Breast epithelium (tissue), 3 donors: ENCODE measurements at regions not wholly inside any gene's neighbourhood (a gene's known extent, or its start where the extent isn't known, plus 50 kb on each side); places are given as distances from the start of the nearest gene placed in this dataset.

Source experiments
- CTCF ChIP-seq, 3 donors: fragments of 450-650 bp; IDR thresholded peaks; one replicate each; pipeline ENCODE4 v1.5.1; 2016 to 2017; ENCODE audit warnings: antibody characterized with exemption in 3 of 3, mild to moderate bottlenecking in 3 of 3, moderate library complexity in 3 of 3
- POLR2A ChIP-seq: fragments of 450-650 bp; IDR thresholded peaks from one replicate; pipeline ENCODE4 v1.6.1; 2016; ENCODE audit warnings: antibody characterized with exemption, mild to moderate bottlenecking, moderate library complexity
- POLR2AphosphoS5 ChIP-seq, 3 donors: sonication (generic); formaldehyde crosslinking; IDR thresholded peaks; one replicate each; pipeline ENCODE4 v1.6.1; 2017; ENCODE audit warnings: antibody characterized with exemption in 3 of 3

GRCh38 chr15:35741881-35742280 lies 195.9 kb upstream of the DPH6 start:
- TF ChIP-seq CTCF (IDR thresholded peaks at IDR 0.05) = no peak
- TF ChIP-seq POLR2AphosphoS5 (IDR thresholded peaks at IDR 0.05) = no peak
- no peak for TF ChIP-seq POLR2A
